ENCODE measurements at regions not wholly inside any gene's neighbourhood (a gene's known extent, or its start where the extent isn't known, plus 50 kb on each side); places are given as distances from the start of the nearest gene placed in this dataset.

DNA sequence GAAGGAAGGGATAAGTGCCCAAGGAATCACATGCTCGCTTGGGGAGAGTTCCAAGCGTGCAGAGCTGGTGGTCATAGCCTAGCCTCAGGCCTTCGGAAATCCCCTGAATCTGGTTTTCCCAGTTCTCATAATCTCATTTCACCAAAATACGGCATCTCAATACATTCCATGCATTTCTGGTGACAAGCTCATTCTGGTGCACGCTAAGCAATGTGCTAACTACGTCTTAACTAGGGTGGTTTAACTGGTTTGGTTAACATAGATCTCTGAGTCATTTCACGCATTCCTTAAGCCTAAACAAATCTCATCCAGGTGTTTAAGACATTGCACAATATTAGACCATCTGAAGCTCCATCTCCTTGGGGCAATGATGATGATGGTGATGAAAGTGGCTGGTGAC, 72.9 kb upstream of the STEAP1B start:
- Histone ChIP-seq H3K36me3 (peaks cover 4% of the 10 kb centered on the region), H3K27ac (replicated peaks) (no peak overlapping the region), H3K4me3 (no peak overlapping the region), H3K27me3 (ENCODE audit: low read depth) (no peaks in the 10 kb centered on the region), H3K9me3 (replicated peaks) (no peaks in the 10 kb centered on the region), H3K4me1 (peaks cover 19% of the 10 kb centered on the region)
- intact Hi-C loops (cut with micrococcal nuclease), result no loop called here
- no peak for DNase-seq
- TF ChIP-seq, protein P1, sequence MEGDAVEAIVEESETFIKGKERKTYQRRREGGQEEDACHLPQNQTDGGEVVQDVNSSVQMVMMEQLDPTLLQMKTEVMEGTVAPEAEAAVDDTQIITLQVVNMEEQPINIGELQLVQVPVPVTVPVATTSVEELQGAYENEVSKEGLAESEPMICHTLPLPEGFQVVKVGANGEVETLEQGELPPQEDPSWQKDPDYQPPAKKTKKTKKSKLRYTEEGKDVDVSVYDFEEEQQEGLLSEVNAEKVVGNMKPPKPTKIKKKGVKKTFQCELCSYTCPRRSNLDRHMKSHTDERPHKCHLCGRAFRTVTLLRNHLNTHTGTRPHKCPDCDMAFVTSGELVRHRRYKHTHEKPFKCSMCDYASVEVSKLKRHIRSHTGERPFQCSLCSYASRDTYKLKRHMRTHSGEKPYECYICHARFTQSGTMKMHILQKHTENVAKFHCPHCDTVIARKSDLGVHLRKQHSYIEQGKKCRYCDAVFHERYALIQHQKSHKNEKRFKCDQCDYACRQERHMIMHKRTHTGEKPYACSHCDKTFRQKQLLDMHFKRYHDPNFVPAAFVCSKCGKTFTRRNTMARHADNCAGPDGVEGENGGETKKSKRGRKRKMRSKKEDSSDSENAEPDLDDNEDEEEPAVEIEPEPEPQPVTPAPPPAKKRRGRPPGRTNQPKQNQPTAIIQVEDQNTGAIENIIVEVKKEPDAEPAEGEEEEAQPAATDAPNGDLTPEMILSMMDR (IDR thresholded peaks at IDR 0.05; ENCODE audit: borderline replicate concordance), result no peak

DNA sequence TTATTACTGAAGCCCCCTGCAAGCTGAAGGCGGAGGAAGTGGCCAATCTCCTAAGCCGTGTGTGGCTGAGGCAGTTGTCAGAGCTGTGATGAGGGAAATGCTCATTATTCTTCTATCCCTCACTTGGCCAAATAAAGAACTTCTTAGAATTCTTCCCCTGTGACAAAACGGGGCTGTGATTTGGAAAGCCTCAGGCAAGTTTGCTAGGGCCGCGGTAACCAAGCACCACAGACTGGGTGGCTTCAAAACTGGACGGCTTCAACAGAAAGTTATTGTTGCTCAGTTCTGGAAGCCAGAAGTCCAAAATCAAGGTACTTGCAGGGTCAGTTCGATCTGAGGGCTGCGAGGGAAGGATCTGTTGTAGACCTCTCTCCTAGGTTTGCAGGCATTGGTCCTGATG, 72.3 kb upstream of the STEAP1B start:
- Histone ChIP-seq H3K4me1 (peaks cover 12% of the 10 kb centered on the region), H3K27me3 (ENCODE audit: low read depth) (no peaks in the 10 kb centered on the region), H3K4me3 (no peak overlapping the region), H3K36me3 (peaks cover 4% of the 10 kb centered on the region), H3K27ac (replicated peaks) (no peak overlapping the region), H3K9me3 (replicated peaks) (no peaks in the 10 kb centered on the region)
- TF ChIP-seq, protein P1 (IDR thresholded peaks at IDR 0.05; ENCODE audit: borderline replicate concordance), result no peak
- intact Hi-C loops (cut with micrococcal nuclease), result no loop called here
- DNase-seq, result no peak

DNA sequence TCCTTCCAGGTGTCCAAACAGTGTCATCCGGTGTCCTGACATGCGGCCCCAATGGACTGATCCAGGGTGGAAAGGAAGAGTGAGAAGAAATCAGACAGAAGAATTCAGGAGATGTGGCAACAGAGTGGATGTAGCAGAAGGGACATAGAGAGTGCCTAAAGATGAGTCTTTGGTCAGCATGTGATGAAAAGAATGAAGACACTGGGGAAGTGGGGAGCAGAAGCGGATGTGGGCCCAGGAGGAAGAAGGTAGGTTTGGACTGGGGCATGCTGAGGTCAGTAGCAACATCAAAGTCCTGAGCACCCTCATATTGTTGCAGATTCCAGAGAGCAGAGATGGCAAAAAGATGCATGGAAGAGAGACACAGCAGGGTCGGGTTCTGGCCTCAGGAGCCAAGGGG, 71.8 kb upstream of the STEAP1B start:
- TF ChIP-seq, protein P1 (IDR thresholded peaks at IDR 0.05; ENCODE audit: borderline replicate concordance), result no peak
- Histone ChIP-seq H3K9me3 (replicated peaks) (no peaks in the 10 kb centered on the region), H3K4me3 (no peak overlapping the region), H3K36me3 (peaks cover 4% of the 10 kb centered on the region), H3K27ac (replicated peaks) (no peak overlapping the region), H3K27me3 (ENCODE audit: low read depth) (no peaks in the 10 kb centered on the region), H3K4me1 (peaks cover 7% of the 10 kb centered on the region)
- intact Hi-C loops (cut with micrococcal nuclease), result no loop called here
- no peak for DNase-seq

DNA sequence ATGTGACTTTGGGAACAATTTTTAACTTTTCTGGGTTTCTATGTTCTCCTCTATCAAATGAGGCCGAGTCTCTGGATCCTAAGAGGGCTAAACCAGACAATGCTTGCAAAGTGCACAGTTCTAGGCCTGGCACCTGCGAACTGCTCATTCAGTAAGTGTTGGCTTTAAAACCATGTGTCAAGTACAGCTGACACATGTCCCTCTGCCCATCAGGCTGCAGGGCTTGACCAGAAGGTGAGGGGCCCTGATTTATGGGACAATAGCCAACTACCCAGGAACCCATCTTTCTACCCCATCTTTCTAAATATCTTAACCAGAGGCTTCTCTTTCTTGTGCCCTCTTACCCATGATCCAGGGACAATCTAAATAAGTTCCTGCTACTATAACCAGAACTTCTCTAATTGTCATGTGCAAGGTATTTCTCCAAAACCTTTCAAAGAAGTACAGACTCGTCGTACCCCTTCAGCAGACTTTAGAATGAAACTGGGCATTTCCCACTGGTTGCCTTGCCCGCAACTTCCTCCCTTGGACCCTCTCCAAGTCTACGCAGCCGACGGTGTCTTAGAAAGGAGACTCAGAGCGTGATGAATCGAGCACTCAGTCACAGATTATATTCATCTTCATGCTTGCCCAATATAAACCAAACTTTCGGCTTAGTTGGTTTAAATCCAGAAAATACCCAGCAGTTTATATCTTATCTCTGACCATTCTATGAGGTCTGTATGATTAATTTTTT, 69.8 kb upstream of the STEAP1B start:
- no peak overlapping the region for H3K4me3 ChIP-seq
- peaks cover 4% of the 10 kb centered on the region for H3K36me3 ChIP-seq
- H3K27me3 ChIP-seq (ENCODE audit: low read depth), result no peaks in the 10 kb centered on the region
- H3K27ac ChIP-seq (replicated peaks), result no peak overlapping the region
- no peak for DNase-seq
- H3K9me3 ChIP-seq (replicated peaks), result no peaks in the 10 kb centered on the region
- H3K4me1 ChIP-seq, result peaks cover 18% of the 10 kb centered on the region
- intact Hi-C loops (cut with micrococcal nuclease), result no loop called here
- TF ChIP-seq, protein P1 (IDR thresholded peaks at IDR 0.05; ENCODE audit: borderline replicate concordance), result no peak

DNA sequence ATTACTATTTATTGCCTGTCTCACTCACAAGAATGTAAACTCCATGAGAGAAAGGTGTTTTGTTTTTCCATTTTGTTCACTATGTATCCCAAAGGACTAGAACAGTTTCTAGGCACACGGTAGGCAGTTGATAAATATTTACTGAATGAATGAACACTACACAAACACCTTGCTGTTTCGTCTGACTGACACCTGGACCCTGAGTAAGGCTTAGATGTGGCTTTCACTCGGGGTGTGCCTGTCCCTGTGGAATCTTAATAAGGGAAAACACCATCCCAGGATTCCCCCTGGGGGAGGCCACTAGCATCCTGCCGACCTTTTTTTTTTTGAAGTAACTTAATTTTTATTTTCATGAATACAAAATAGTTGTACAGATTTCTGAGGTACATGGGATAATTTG, 66.6 kb upstream of the STEAP1B start:
- no peaks in the 10 kb centered on the region for H3K9me3 ChIP-seq (replicated peaks)
- H3K36me3 ChIP-seq, result peaks cover 4% of the 10 kb centered on the region
- no peak for DNase-seq
- H3K4me1 ChIP-seq, result peaks cover 47% of the 10 kb centered on the region
- H3K27me3 ChIP-seq (ENCODE audit: low read depth), result no peaks in the 10 kb centered on the region
- intact Hi-C loops (cut with micrococcal nuclease), result no loop called here
- H3K27ac ChIP-seq (replicated peaks), result no peak overlapping the region
- TF ChIP-seq, protein P1 (IDR thresholded peaks at IDR 0.05; ENCODE audit: borderline replicate concordance), result no peak
- H3K4me3 ChIP-seq, result no peak overlapping the region

All from left ventricle myocardium inferior (tissue), 1 donor.